IMR-90 (cell line): ENCODE measurements at regions not wholly inside any gene's neighbourhood (a gene's known extent, or its start where the extent isn't known, plus 50 kb on each side); places are given as distances from the start of the nearest gene placed in this dataset.

Experiments used
- ATAC-seq: fragments of 200-7000 bp; cut with Tn5 transposase; 2 replicates; pipeline ENCODE4 v1.9.1; 2020; ENCODE audit warnings: low read depth, mild to moderate bottlenecking, moderate library complexity
- BruUV-seq: library from RNA; stranded (reverse); fragments of 400-500 nt; replicated peaks from 2 replicates; lab custom pipeline; 2021; lab: Mats Ljungman, UMichigan
- CTCF ChIA-PET: fragments of 300-600 bp; formaldehyde crosslinking; extraction: SDS; loops from one replicate; lab custom pipeline; 2021; ENCODE audit warnings: antibody characterized with exemption; lab: Yijun Ruan, JAX
- POLR2A ChIA-PET: fragments of 300-600 bp; sonication (Branson Sonifier 250); formaldehyde crosslinking; loops from one replicate; lab custom pipeline; 2022; ENCODE audit warnings: antibody characterized with exemption; ENCODE audit not compliant: unreplicated experiment; lab: Charles Lee
- DNase-seq: peaks from one replicate; pipeline ENCODE4 v3.0.0; 2013
- H2AFZ ChIP-seq: replicated peaks from 2 replicates; pipeline ENCODE3; 2013; ENCODE audit warnings: low read length, mild to moderate bottlenecking; ENCODE audit not compliant: poor library complexity
- H2AK5ac ChIP-seq: 2 replicates; pipeline ENCODE4 v1.6.1; 2013; ENCODE audit warnings: low read depth, low read length, inconsistent platforms
- H2AK9ac ChIP-seq: replicated peaks from 2 replicates; pipeline ENCODE3; 2013; ENCODE audit warnings: mild to moderate bottlenecking, low read depth, low read length, moderate library complexity; ENCODE audit not compliant: poor library complexity
- H2BK120ac ChIP-seq: 2 replicates; pipeline ENCODE4 v1.6.1; 2013; ENCODE audit warnings: low read depth, low read length, inconsistent platforms
- H2BK15ac ChIP-seq: 3 replicates; pipeline ENCODE4 v1.6.1; 2013; ENCODE audit warnings: low read depth, low read length, inconsistent platforms
- H2BK20ac ChIP-seq: 2 replicates; pipeline ENCODE4 v1.6.1; 2013; ENCODE audit warnings: low read depth, mild to moderate bottlenecking, inconsistent platforms, low read length, moderate library complexity
- H2BK5ac ChIP-seq: 2 replicates; pipeline ENCODE4 v1.6.1; 2013; ENCODE audit warnings: mild to moderate bottlenecking, low read depth, low read length, inconsistent platforms; ENCODE audit not compliant: poor library complexity, severe bottlenecking
- H3K14ac ChIP-seq: replicated peaks from 2 replicates; pipeline ENCODE4 v1.6.1; 2013; ENCODE audit warnings: low read depth, low read length, inconsistent platforms
- H3K18ac ChIP-seq: 2 replicates; pipeline ENCODE4 v1.6.1; 2013; ENCODE audit warnings: low read depth, low read length, control low read depth
- H3K23ac ChIP-seq: 2 replicates; pipeline ENCODE4 v1.6.1; 2013; ENCODE audit warnings: low read depth, low read length, inconsistent platforms
- H3K27ac ChIP-seq: 2 replicates; pipeline ENCODE4 v1.5.1; 2013; ENCODE audit warnings: mild to moderate bottlenecking, control low read depth, low read length; ENCODE audit not compliant: insufficient read depth
- H3K27me3 ChIP-seq: 2 replicates; pipeline ENCODE4 v1.6.1; 2013; ENCODE audit warnings: low read length; ENCODE audit not compliant: control insufficient read depth, insufficient read depth
- H3K36me3 ChIP-seq: 2 replicates; pipeline ENCODE4 v1.6.1; 2013; ENCODE audit warnings: low read length, mixed read lengths; ENCODE audit not compliant: control insufficient read depth, insufficient read depth
- H3K4ac ChIP-seq: 2 replicates; pipeline ENCODE4 v1.6.1; 2013; ENCODE audit warnings: low read depth, low read length, inconsistent platforms
- H3K4me1 ChIP-seq: 2 replicates; pipeline ENCODE4 v1.6.1; 2013; ENCODE audit warnings: low read length, mixed read lengths; ENCODE audit not compliant: control insufficient read depth, insufficient read depth
- H3K4me2 ChIP-seq: 2 replicates; pipeline ENCODE4 v1.6.1; 2013; ENCODE audit warnings: low read depth, mild to moderate bottlenecking, control low read depth, low read length, moderate library complexity
- H3K4me3 ChIP-seq: 2 replicates; pipeline ENCODE4 v1.5.1; 2013; ENCODE audit warnings: low read depth, mild to moderate bottlenecking, control low read depth, low read length, moderate library complexity; ENCODE audit not compliant: insufficient read depth
- H3K56ac ChIP-seq: 2 replicates; pipeline ENCODE4 v1.6.1; 2013; ENCODE audit warnings: low read length, inconsistent platforms; ENCODE audit not compliant: insufficient read depth; ENCODE audit errors: extremely low read depth
- H3K79me1 ChIP-seq, 2 experiments: 2 replicates each; pipeline ENCODE4 v1.6.1; 2013; ENCODE audit warnings: low read length in 2 of 2, inconsistent platforms in 1 of 2, low read depth in 1 of 2
- H3K9ac ChIP-seq: 2 replicates; pipeline ENCODE4 v1.6.1; 2013; ENCODE audit warnings: low read depth, low read length, control low read depth
- H3K9me1 ChIP-seq: 2 replicates; pipeline ENCODE4 v1.6.1; 2013; ENCODE audit warnings: low read length, inconsistent platforms; ENCODE audit not compliant: insufficient read depth
- H3K9me3 ChIP-seq: 2 replicates; pipeline ENCODE4 v1.6.1; 2013; ENCODE audit warnings: low read length; ENCODE audit not compliant: control insufficient read depth, insufficient read depth
- H4K20me1 ChIP-seq: 2 replicates; pipeline ENCODE4 v1.6.1; 2013; ENCODE audit warnings: low read length, inconsistent platforms; ENCODE audit not compliant: insufficient read depth
- H4K5ac ChIP-seq: 2 replicates; pipeline ENCODE4 v1.6.1; 2013; ENCODE audit warnings: mild to moderate bottlenecking, low read depth, low read length, control low read depth
- H4K8ac ChIP-seq, 2 experiments: 2 replicates each; pipeline ENCODE4 v1.6.1; 2013; ENCODE audit warnings: low read depth in 2 of 2, low read length in 2 of 2, control low read depth in 1 of 2, inconsistent platforms in 1 of 2
- H4K91ac ChIP-seq: 2 replicates; pipeline ENCODE4 v1.6.1; 2013; ENCODE audit warnings: low read depth, low read length, inconsistent platforms; ENCODE audit not compliant: insufficient read depth
- BHLHE40 ChIP-seq: fragments of 150-350 bp; IDR thresholded peaks from 2 replicates; pipeline ENCODE4 v1.6.1; 2016; ENCODE audit warnings: mild to moderate bottlenecking, low read depth, low read length
- CEBPB ChIP-seq: IDR thresholded peaks from 2 replicates; pipeline ENCODE4 v1.6.1; 2012; ENCODE audit warnings: low read depth, low read length, improper control_type of control experiment
- CHD1 ChIP-seq: IDR thresholded peaks from 2 replicates; pipeline ENCODE4 v1.6.1; 2012; ENCODE audit warnings: low read depth, low read length, improper control_type of control experiment
- ELK1 ChIP-seq: fragments of 150-350 bp; IDR thresholded peaks from 2 replicates; pipeline ENCODE4 v1.6.1; 2016; ENCODE audit warnings: low read depth, mild to moderate bottlenecking, low read length, moderate library complexity, borderline replicate concordance
- FOS ChIP-seq: fragments of 150-350 bp; IDR thresholded peaks from 2 replicates; pipeline ENCODE4 v1.6.1; 2016; ENCODE audit warnings: low read depth, low read length
- MAZ ChIP-seq: IDR thresholded peaks from 2 replicates; pipeline ENCODE4 v1.6.1; 2012; ENCODE audit warnings: low read depth, mild to moderate bottlenecking, low read length, improper control_type of control experiment, moderate library complexity, borderline replicate concordance
- NFE2L2 ChIP-seq: fragments of 150-350 bp; IDR thresholded peaks from 2 replicates; pipeline ENCODE4 v1.6.1; 2016; ENCODE audit warnings: low read depth, mild to moderate bottlenecking, low read length
- POLR2A ChIP-seq: IDR thresholded peaks from 2 replicates; pipeline ENCODE4 v1.6.1; 2012; ENCODE audit warnings: mild to moderate bottlenecking, low read depth, low read length
- RAD21 ChIP-seq: IDR thresholded peaks from 2 replicates; pipeline ENCODE4 v1.6.1; 2012; ENCODE audit warnings: low read length, improper control_type of control experiment
- RCOR1 ChIP-seq: IDR thresholded peaks from 2 replicates; pipeline ENCODE4 v1.6.1; 2012; ENCODE audit warnings: mild to moderate bottlenecking, low read length, improper control_type of control experiment; ENCODE audit not compliant: insufficient replicate concordance
- RFX5 ChIP-seq: IDR thresholded peaks from 2 replicates; pipeline ENCODE4 v1.8.0; 2012; ENCODE audit warnings: low read depth, mild to moderate bottlenecking, low read length, moderate library complexity
- USF2 ChIP-seq: fragments of 150-350 bp; IDR thresholded peaks from 2 replicates; pipeline ENCODE4 v1.6.1; 2017; ENCODE audit warnings: mild to moderate bottlenecking, antibody characterized with exemption, low read length, low read depth
- WGBS, 2 experiments: methylation state at CpG; one replicate each; pipeline versions ENCODE4 v1.1.5 to v1.1.7; 2013; ENCODE audit warnings: missing lambda C conversion rate in 2 of 2; ENCODE audit not compliant: insufficient read length in 1 of 2; ENCODE audit errors: extremely low coverage in 2 of 2; 5-methylcytosine and 5-hydroxymethylcytosine counted together
- dilution Hi-C: fragments of 300-500 bp; cut with HindIII; formaldehyde crosslinking; loops from one replicate; pipeline ENCODE4 v1.14.3; 2018; ENCODE audit warnings: low sequenced_read_pairs; ENCODE audit not compliant: unreplicated experiment
- in situ Hi-C: fragments of 300-500 bp; cut with MboI; formaldehyde crosslinking; loops from 3 replicates; pipeline ENCODE4 v1.14.3; 2019; ENCODE audit warnings: low sequenced_read_pairs, inconsistent platforms, mixed read lengths
- intact Hi-C: fragments of 100-400 bp; cut with micrococcal nuclease; formaldehyde crosslinking; loops from 2 replicates; pipeline ENCODE4 v1.10.0; 2022

- CTCF ChIA-PET, result no interaction called here
Measured at GRCh38 chr4:162349395-162349794, 185.6 kb upstream of the FSTL5 start.

More at GRCh38 chr4:162349395-162349794, 185.6 kb upstream of the FSTL5 start:
- intact Hi-C loops, result no loop called here
- no peak overlapping the region for H2AK9ac ChIP-seq
- H3K14ac ChIP-seq, result no peak overlapping the region
- H4K8ac ChIP-seq, result no peak overlapping the region
- BruUV-seq, result no TSS peak
- H2BK5ac ChIP-seq, result no peak overlapping the region
- H2BK15ac ChIP-seq, result no peak overlapping the region
- H2AFZ ChIP-seq, result no peak overlapping the region
- no peak overlapping the region for H3K18ac ChIP-seq
- TF ChIP-seq NFE2L2 (no peak), RCOR1 (no peak), FOS (no peak), RFX5 (no peak), USF2 (no peak), RAD21 (no peak), ELK1 (no peak), CHD1 (no peak), POLR2A (no peak), BHLHE40 (no peak), MAZ (no peak), CEBPB (no peak)
- H3K23ac ChIP-seq, result no peak overlapping the region
- in situ Hi-C loops, result no loop called here
- H3K4ac ChIP-seq, result no peak overlapping the region
- DNase-seq, result no peak
- no peak overlapping the region for H2AK5ac ChIP-seq
- H4K91ac ChIP-seq, result no peak overlapping the region
- ATAC-seq, result no peak
- POLR2A ChIA-PET, result no interaction called here
- H3K4me3 ChIP-seq, result no peak overlapping the region
- no peak overlapping the region for H3K9ac ChIP-seq
- dilution Hi-C loops, result no loop called here
- H3K27me3 ChIP-seq, result no peaks in the 10 kb centered on the region
- H4K20me1 ChIP-seq, result no peaks in the 10 kb centered on the region
- H3K4me1 ChIP-seq, result no peaks in the 10 kb centered on the region
- H3K4me2 ChIP-seq, result no peak overlapping the region
- H3K36me3 ChIP-seq, result no peaks in the 10 kb centered on the region
- H4K5ac ChIP-seq, result no peak overlapping the region
- H3K9me3 ChIP-seq, result no peaks in the 10 kb centered on the region
- H3K56ac ChIP-seq, result no peak overlapping the region
- no peaks in the 10 kb centered on the region for H3K9me1 ChIP-seq
- H3K79me1 ChIP-seq, result no peaks in the 10 kb centered on the region
- no peak overlapping the region for H2BK120ac ChIP-seq
- no peak overlapping the region for H3K27ac ChIP-seq
- no peak overlapping the region for H2BK20ac ChIP-seq
- no CpG with 5 or more reads among the region's 2 CpGs for WGBS, 2 experiments
